C4-2B (cell line): ENCODE measurements at regions not wholly inside any gene's neighbourhood (a gene's known extent, or its start where the extent isn't known, plus 50 kb on each side); places are given as distances from the start of the nearest gene placed in this dataset.
A peak's percentile ranks its signal among the peaks of the same experiment; 100 is the strongest.

Source experiments
- H3K27ac ChIP-seq: fragments of 450-650 bp; 2 replicates; pipeline ENCODE4 v1.5.1; 2017
- CTCF ChIP-seq: fragments of 450-650 bp; conservative IDR thresholded peaks from 2 replicates; pipeline ENCODE4 v1.5.1; 2017; ENCODE audit warnings: mild to moderate bottlenecking
- ZFX ChIP-seq: fragments of 450-650 bp; IDR thresholded peaks from 2 replicates; pipeline ENCODE4 v1.6.1; 2017

- TF ChIP-seq ZFX (no peak), CTCF (no peak)
Observed at GRCh38 chr6:43963877-43964658, 163.2 kb downstream of the MRPL14 start.

GRCh38 chr6:43963203-43963602, 164.0 kb downstream of the MRPL14 start:
- no peak for TF ChIP-seq CTCF
- no peak for TF ChIP-seq ZFX
- H3K27ac ChIP-seq: no peak overlapping the region

More at GRCh38 chr6:43963877-43964658, 163.2 kb downstream of the MRPL14 start:
- no peak overlapping the region for H3K27ac ChIP-seq

- H3K27ac ChIP-seq: no peak overlapping the region
- no peak for TF ChIP-seq ZFX
- TF ChIP-seq CTCF: no peak
Observed at GRCh38 chr6:43962458-43962857, 164.8 kb downstream of the MRPL14 start.

- H3K27ac ChIP-seq: no peak overlapping the region
- TF ChIP-seq ZFX (no peak), CTCF (no peak)
Observed at GRCh38 chr6:43957273-43957672, 170.0 kb downstream of the MRPL14 start.

- no peak for TF ChIP-seq ZFX
- TF ChIP-seq CTCF: no peak
Observed at GRCh38 chr6:43956478-43956877, 170.8 kb downstream of the MRPL14 start.

GRCh38 chr6:43954311-43955131, 172.7 kb downstream of the MRPL14 start:
- no peak overlapping the region for H3K27ac ChIP-seq
- TF ChIP-seq ZFX (no peak), CTCF (no peak)

More at GRCh38 chr6:43956478-43956877, 170.8 kb downstream of the MRPL14 start:
- H3K27ac ChIP-seq: no peak overlapping the region

- no peak overlapping the region for H3K27ac ChIP-seq
- TF ChIP-seq CTCF: peak; percentile 3; the same call in 1 of the 2 replicates
- TF ChIP-seq ZFX: no peak
Observed at GRCh38 chr6:43953794-43954310, 173.4 kb downstream of the MRPL14 start.
